ENCODE measurements at regions not wholly inside any gene's neighbourhood (a gene's known extent, or its start where the extent isn't known, plus 50 kb on each side); places are given as distances from the start of the nearest gene placed in this dataset.

- H3K4me3 ChIP-seq (ENCODE audit: low read depth, low read length), result no peak overlapping the region
- no peak for TF ChIP-seq CTCF (IDR thresholded peaks at IDR 0.05; ENCODE audit: low read depth, low read length, missing control alignments)
- in situ Hi-C loops (cut with HindIII; ENCODE audit: low sequenced_read_pairs), result no loop called here
- no peak for DNase-seq (ENCODE audit: low read depth)
These were observed 114.8 kb upstream of the RASA1 start for GRCh38 chr5:87152886-87153285.

GRCh38 chr5:87154191-87154590, 113.5 kb upstream of the RASA1 start:
- in situ Hi-C loops (cut with HindIII; ENCODE audit: low sequenced_read_pairs), result no loop called here
- no peak for DNase-seq (ENCODE audit: low read depth)

GRCh38 chr5:87155106-87155505, 112.6 kb upstream of the RASA1 start:
- no peak overlapping the region for H3K4me3 ChIP-seq (ENCODE audit: low read depth, low read length)
- TF ChIP-seq CTCF (IDR thresholded peaks at IDR 0.05; ENCODE audit: low read depth, low read length, missing control alignments), result no peak
- in situ Hi-C loops (cut with HindIII; ENCODE audit: low sequenced_read_pairs), result no loop called here
- DNase-seq (ENCODE audit: low read depth), result no peak

More at GRCh38 chr5:87154191-87154590, 113.5 kb upstream of the RASA1 start:
- H3K4me3 ChIP-seq (ENCODE audit: low read depth, low read length), result no peak overlapping the region
- TF ChIP-seq CTCF (IDR thresholded peaks at IDR 0.05; ENCODE audit: low read depth, low read length, missing control alignments), result no peak

- in situ Hi-C loops (cut with HindIII; ENCODE audit: low sequenced_read_pairs), result no loop called here
- H3K4me3 ChIP-seq (ENCODE audit: low read depth, low read length), result no peak overlapping the region
- no peak for TF ChIP-seq CTCF (IDR thresholded peaks at IDR 0.05; ENCODE audit: low read depth, low read length, missing control alignments)
- DNase-seq (ENCODE audit: low read depth), result no peak
These were observed 111.1 kb upstream of the RASA1 start for GRCh38 chr5:87156631-87157030.

GRCh38 chr5:87164409-87164808, 103.3 kb upstream of the RASA1 start:
- no peak overlapping the region for H3K4me3 ChIP-seq (ENCODE audit: low read depth, low read length)
- in situ Hi-C loops (cut with HindIII; ENCODE audit: low sequenced_read_pairs), result no loop called here
- no peak for DNase-seq (ENCODE audit: low read depth)
- no peak for TF ChIP-seq CTCF (IDR thresholded peaks at IDR 0.05; ENCODE audit: low read depth, low read length, missing control alignments)

GRCh38 chr5:87169300-87169991, 98.2 kb upstream of the RASA1 start:
- in situ Hi-C loops (cut with HindIII; ENCODE audit: low sequenced_read_pairs), result no loop called here
- no peak overlapping the region for H3K4me3 ChIP-seq (ENCODE audit: low read depth, low read length)
- DNase-seq (ENCODE audit: low read depth), result no peak
- TF ChIP-seq CTCF (IDR thresholded peaks at IDR 0.05; ENCODE audit: low read depth, low read length, missing control alignments), result no peak

Data from astrocyte of the cerebellum (primary cell).